ENCODE measurements at regions not wholly inside any gene's neighbourhood (a gene's known extent, or its start where the extent isn't known, plus 50 kb on each side); places are given as distances from the start of the nearest gene placed in this dataset.

GRCh38 chr9:8262625-8263622, 463.3 kb upstream of the DMAC1 start:
- DNase-seq: no peak

- DNase-seq: no peak
These were observed 462.2 kb upstream of the DMAC1 start for GRCh38 chr9:8261737-8262136.

GRCh38 chr9:8259028-8259427, 459.4 kb upstream of the DMAC1 start:
- no peak for DNase-seq

GRCh38 chr9:8256880-8257279, 457.3 kb upstream of the DMAC1 start:
- no peak for DNase-seq

- no peak for DNase-seq
These were observed 456.3 kb upstream of the DMAC1 start for GRCh38 chr9:8255850-8256249.

- DNase-seq: no peak
These were observed 455.0 kb upstream of the DMAC1 start for GRCh38 chr9:8254541-8254940.

GRCh38 chr9:8252445-8252844, 452.9 kb upstream of the DMAC1 start:
- no peak for DNase-seq

- DNase-seq: no peak
These were observed 452.0 kb upstream of the DMAC1 start for GRCh38 chr9:8251566-8251965.

GRCh38 chr9:8244505-8245092, 445.0 kb upstream of the DMAC1 start:
- no peak for DNase-seq

- no peak for DNase-seq
These were observed 441.6 kb upstream of the DMAC1 start for GRCh38 chr9:8241201-8241600.

- DNase-seq: no peak
These were observed 437.5 kb upstream of the DMAC1 start for GRCh38 chr9:8237096-8237495.

GRCh38 chr9:8235489-8235888, 435.9 kb upstream of the DMAC1 start:
- DNase-seq: no peak

- DNase-seq: no peak
These were observed 434.7 kb upstream of the DMAC1 start for GRCh38 chr9:8234316-8234715.

- no peak for DNase-seq
These were observed 433.1 kb upstream of the DMAC1 start for GRCh38 chr9:8232726-8233125.

GRCh38 chr9:8229226-8229625, 429.6 kb upstream of the DMAC1 start:
- DNase-seq: no peak

- DNase-seq: no peak
These were observed 424.8 kb upstream of the DMAC1 start for GRCh38 chr9:8224381-8224801.

GRCh38 chr9:8223861-8224260, 424.3 kb upstream of the DMAC1 start:
- DNase-seq: no peak

GRCh38 chr9:8221462-8221861, 421.9 kb upstream of the DMAC1 start:
- no peak for DNase-seq

- DNase-seq: no peak
These were observed 408.9 kb upstream of the DMAC1 start for GRCh38 chr9:8208465-8208864.

GRCh38 chr9:8207596-8207995, 408.0 kb upstream of the DMAC1 start:
- DNase-seq: no peak

GRCh38 chr9:8206720-8207119, 407.1 kb upstream of the DMAC1 start:
- no peak for DNase-seq

- peak; percentile 9 for DNase-seq
These were observed 406.0 kb upstream of the DMAC1 start for GRCh38 chr9:8205576-8205975.

GRCh38 chr9:8189881-8190280, 390.3 kb upstream of the DMAC1 start:
- no peak for DNase-seq

GRCh38 chr9:8188723-8189407, 389.3 kb upstream of the DMAC1 start:
- DNase-seq: no peak

All from hematopoietic multipotent progenitor cell treated with erythropoietin and hydrocortisone succinate and interleukin-3 and kit ligand, for 8 days (in vitro differentiated cells).